Right lobe of liver (tissue), 6 donors: ENCODE measurements at regions not wholly inside any gene's neighbourhood (a gene's known extent, or its start where the extent isn't known, plus 50 kb on each side); places are given as distances from the start of the nearest gene placed in this dataset.

Experiments used
- ATAC-seq, 4 donors: fragments of 200-7000 bp; cut with Tn5 transposase; one replicate each; pipeline ENCODE4 v1.9.1; 2020; ENCODE audit warnings: mild to moderate bottlenecking in 4 of 4, moderate library complexity in 4 of 4
- DNase-seq, 3 donors: peaks; one replicate each; pipeline ENCODE4 v3.0.0-alpha.2; 2020
- H3K27ac ChIP-seq, 3 donors: fragments of 200-600 bp; one replicate each; pipeline ENCODE4 v1.8.0; 2022
- H3K27me3 ChIP-seq, 2 donors: fragments of 200-600 bp; one replicate each; pipeline ENCODE4 v1.8.0; 2022
- H3K36me3 ChIP-seq, 4 donors: fragments of 200-600 bp; sonication (generic) in 1 of 4; one replicate each; pipeline versions ENCODE4 v1.5.1 to v1.8.0; 2017 to 2022; ENCODE audit warnings: control low read depth in 1 of 4
- H3K4me1 ChIP-seq, 4 donors: fragments of 200-600 bp; sonication (generic) in 1 of 4; one replicate each; pipeline versions ENCODE4 v1.5.1 to v1.8.0; 2017 to 2022; ENCODE audit warnings: control low read depth in 1 of 4
- H3K4me3 ChIP-seq, 3 donors: fragments of 200-600 bp; one replicate each; pipeline ENCODE4 v1.8.0; 2022
- H3K9me3 ChIP-seq, 4 donors: fragments of 200-600 bp; sonication (generic) in 1 of 4; one replicate each; pipeline versions ENCODE4 v1.5.1 to v1.8.0; 2017 to 2022; ENCODE audit warnings: control low read depth in 1 of 4
- CTCF ChIP-seq, 4 donors: fragments of 200-600 bp in 3 of 4; fragments of 450-650 bp in 1 of 4; IDR thresholded peaks; one replicate each; pipeline versions ENCODE4 v1.5.1 to v1.8.0; 2016 to 2022; ENCODE audit warnings: antibody characterized with exemption in 4 of 4, mild to moderate bottlenecking in 2 of 4
- POLR2A ChIP-seq: fragments of 450-650 bp; IDR thresholded peaks from one replicate; pipeline ENCODE4 v1.6.1; 2017; ENCODE audit warnings: antibody characterized with exemption, mild to moderate bottlenecking
- WGBS: methylation state at CpG from one replicate; pipeline ENCODE4 v1.1.6; 2018; ENCODE audit warnings: low coverage, low lambda C conversion rate; ENCODE audit not compliant: insufficient coverage; ENCODE audit errors: missing lambda C conversion rate; 5-methylcytosine and 5-hydroxymethylcytosine counted together
- intact Hi-C, 2 donors: fragments of 100-400 bp; cut with DNase I; formaldehyde crosslinking; loops; one replicate each; pipeline versions ENCODE4 v1.11.2 to v1.14.1; 2022
- donor health status: DM: no; HTN: yes; CAD: no.
- donor health status: DM: no; HTN: no; CAD: no.
- donor health status: DM: no; HTN: no; CAD: no.
- donor health status: DM: no; HTN: yes; CAD: no.
- donor health status: DM: no; HTN: yes; CAD: no.

- H3K36me3 ChIP-seq: no peaks in the 10 kb centered on the region
- no CpG with 5 or more reads among the region's 5 CpGs for WGBS
- ATAC-seq (peak; percentile 57 to 89 (median 64)), DNase-seq (peak in 2 of 3 donors; percentile 56 to 69)
- H3K27me3 ChIP-seq: no peaks in the 10 kb centered on the region
- H3K4me3 ChIP-seq: no peak overlapping the region
- no peak overlapping the region for H3K27ac ChIP-seq
- no peaks in the 10 kb centered on the region for H3K9me3 ChIP-seq
- TF ChIP-seq POLR2A: no peak
- peaks cover 0 to 16% (median 3%) of the 10 kb centered on the region in 4 donors for H3K4me1 ChIP-seq
- intact Hi-C loops: no loop called here
Measured at GRCh38 chr1:38284953-38285352, 238.4 kb upstream of the POU3F1 start.

- Histone ChIP-seq H3K9me3 (peaks cover 0 to 5% (median 0%) of the 10 kb centered on the region in 4 donors), H3K4me3 (no peak overlapping the region), H3K27me3 (no peaks in the 10 kb centered on the region), H3K36me3 (no peaks in the 10 kb centered on the region), H3K4me1 (peaks cover 0 to 16% (median 3%) of the 10 kb centered on the region in 4 donors), H3K27ac (no peak overlapping the region)
- intact Hi-C loops: no loop called here
- no peak for DNase-seq
- 51% methylated on average over 10 of the region's 14 CpGs for WGBS
- ATAC-seq: no peak
- TF ChIP-seq POLR2A: no peak
- TF ChIP-seq CTCF (IDR thresholded peaks at IDR 0.05): no peak
Measured at GRCh38 chr1:38283696-38284470, 237.3 kb upstream of the POU3F1 start.

GRCh38 chr1:38279148-38279547 is 232.6 kb upstream of the POU3F1 start:
- H3K27me3 ChIP-seq: no peaks in the 10 kb centered on the region
- TF ChIP-seq CTCF (IDR thresholded peaks at IDR 0.05) (no peak), POLR2A (no peak)
- DNase-seq (no peak), ATAC-seq (no peak)
- peaks cover 0 to 12% (median 0%) of the 10 kb centered on the region in 4 donors for H3K9me3 ChIP-seq
- no peaks in the 10 kb centered on the region for H3K36me3 ChIP-seq
- intact Hi-C loops: no loop called here
- H3K4me1 ChIP-seq: no peaks in the 10 kb centered on the region
- no peak overlapping the region for H3K27ac ChIP-seq
- H3K4me3 ChIP-seq: no peak overlapping the region

- H3K36me3 ChIP-seq: no peaks in the 10 kb centered on the region
- DNase-seq: no peak
- H3K27ac ChIP-seq: no peak overlapping the region
- no peak for TF ChIP-seq POLR2A
- no peak for ATAC-seq
- 72% methylated on average over 2 of the region's 2 CpGs for WGBS
- no peak overlapping the region for H3K4me3 ChIP-seq
- no peaks in the 10 kb centered on the region for H3K4me1 ChIP-seq
- H3K9me3 ChIP-seq: peaks cover 0 to 12% (median 0%) of the 10 kb centered on the region in 4 donors
- H3K27me3 ChIP-seq: no peaks in the 10 kb centered on the region
- intact Hi-C loops: no loop called here
Measured at GRCh38 chr1:38277646-38278045, 231.1 kb upstream of the POU3F1 start.

- H3K36me3 ChIP-seq: no peaks in the 10 kb centered on the region
- DNase-seq: no peak
- TF ChIP-seq POLR2A: no peak
- TF ChIP-seq CTCF (IDR thresholded peaks at IDR 0.05): no peak
- H3K9me3 ChIP-seq: peaks cover 0 to 12% (median 0%) of the 10 kb centered on the region in 4 donors
- H3K27ac ChIP-seq: no peak overlapping the region
- no peaks in the 10 kb centered on the region for H3K27me3 ChIP-seq
- 48% methylated on average over 3 of the region's 3 CpGs for WGBS
- H3K4me1 ChIP-seq: no peaks in the 10 kb centered on the region
- ATAC-seq: no peak
- H3K4me3 ChIP-seq: no peak overlapping the region
- intact Hi-C loops: no loop called here
Measured at GRCh38 chr1:38275960-38276359, 229.4 kb upstream of the POU3F1 start.
